GM23338 (cell line): ENCODE measurements at regions not wholly inside any gene's neighbourhood (a gene's known extent, or its start where the extent isn't known, plus 50 kb on each side); places are given as distances from the start of the nearest gene placed in this dataset.

Experiments
- CREB1 ChIP-seq: fragments of 250-450 bp; sonication (Bioruptor Pico); IDR thresholded peaks from 2 replicates; pipeline ENCODE4 v1.5.0; 2020; ENCODE audit warnings: low read depth, mild to moderate bottlenecking, moderate library complexity
- CTCF ChIP-seq, 2 experiments: fragments of 200-600 bp in 1 of 2; sonication (generic) in 1 of 2; conservative IDR thresholded peaks; 2 replicates each; pipeline versions ENCODE4 v1.5.1 to v1.6.1; 2016 to 2017; ENCODE audit warnings: antibody characterized with exemption in 2 of 2, low read depth in 2 of 2, mild to moderate bottlenecking in 2 of 2, moderate library complexity in 1 of 2
- ETS1 ChIP-seq: IDR thresholded peaks from 2 replicates; pipeline ENCODE4 v1.6.1; 2016; ENCODE audit warnings: antibody characterized with exemption
- EZH2 ChIP-seq: fragments of 200-600 bp; sonication (generic); IDR thresholded peaks from one replicate; pipeline ENCODE4 v1.8.0; 2017; ENCODE audit warnings: antibody characterized with exemption, mild to moderate bottlenecking, low read depth; ENCODE audit not compliant: unreplicated experiment
- EZH2phosphoT487 ChIP-seq: fragments of 200-600 bp; sonication (generic); IDR thresholded peaks from one replicate; pipeline ENCODE4 v1.8.1; 2018; ENCODE audit warnings: antibody characterized with exemption; ENCODE audit not compliant: unreplicated experiment
- NANOG ChIP-seq: IDR thresholded peaks from 2 replicates; pipeline ENCODE4 v1.6.1; 2016; ENCODE audit warnings: antibody characterized with exemption, borderline replicate concordance
- POLR2AphosphoS5 ChIP-seq: IDR thresholded peaks from 2 replicates; pipeline ENCODE4 v1.6.1; 2016; ENCODE audit warnings: antibody characterized with exemption, low read depth
- REST ChIP-seq: IDR thresholded peaks from one replicate; pipeline ENCODE4 v1.6.1; 2018; ENCODE audit warnings: antibody characterized with exemption; ENCODE audit not compliant: unreplicated experiment
- ZNF331 ChIP-seq: fragments of 250-450 bp; sonication (Bioruptor Pico); IDR thresholded peaks from 2 replicates; pipeline ENCODE4 v1.5.0; 2020; ENCODE audit warnings: low read depth, mild to moderate bottlenecking, moderate library complexity

GRCh38 chr17:31724619-31725018 is 134.4 kb downstream of the COPRS start:
- TF ChIP-seq CTCF (conservative IDR thresholded peaks at IDR 0.05; ENCODE audit: low read depth in 2 of 2) (no peak), REST (no peak), NANOG (no peak), EZH2phosphoT487 (no peak), EZH2 (no peak), CREB1 (no peak), POLR2AphosphoS5 (no peak), ETS1 (no peak), ZNF331 (CRISPR knock-in tag) (no peak)
